ENCODE measurements at regions not wholly inside any gene's neighbourhood (a gene's known extent, or its start where the extent isn't known, plus 50 kb on each side); places are given as distances from the start of the nearest gene placed in this dataset.

DNA sequence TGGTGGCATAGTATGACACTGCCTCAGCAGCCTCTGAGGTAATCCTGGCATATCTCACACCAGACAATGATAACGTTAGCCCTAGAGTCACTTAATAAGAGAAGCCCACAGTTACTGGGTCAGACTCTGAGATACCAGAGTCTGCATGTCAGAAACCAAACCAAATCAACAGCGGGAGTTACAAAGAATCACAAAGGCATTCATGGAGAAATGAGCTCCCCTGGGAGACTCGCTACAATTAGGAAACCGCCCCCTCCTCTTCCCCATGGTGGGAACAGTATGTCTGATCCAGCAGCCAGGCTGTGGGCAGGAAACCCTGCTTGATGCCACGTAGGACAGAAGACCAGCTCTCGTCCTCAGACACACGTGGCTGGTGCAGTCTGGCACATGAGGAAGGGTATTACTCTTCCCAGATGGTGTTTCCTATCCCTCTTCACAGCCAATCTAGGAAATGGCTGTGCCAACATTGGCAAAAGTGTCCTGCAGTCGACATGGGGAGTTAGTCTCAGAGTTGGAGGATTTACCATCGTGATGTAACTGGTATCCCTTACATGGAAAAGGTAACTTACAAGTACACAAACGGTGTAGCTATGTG is 485.4 kb downstream of the ZNF608 start (continued):
- TF ChIP-seq ATF3 (IDR thresholded peaks at IDR 0.05; ENCODE audit: insufficient read depth, low read depth, low read length) (no peak), CHD2 (IDR thresholded peaks at IDR 0.05; ENCODE audit: low read length) (no peak), ASH2L (IDR thresholded peaks at IDR 0.05; ENCODE audit: low read length) (no peak)

Measured in H1 (cell line).